HG03175 (cell line): ENCODE measurements at regions not wholly inside any gene's neighbourhood (a gene's known extent, or its start where the extent isn't known, plus 50 kb on each side); places are given as distances from the start of the nearest gene placed in this dataset.
A peak's percentile ranks its signal among the peaks of the same experiment; 100 is the strongest.

Experiments used
- ATAC-seq: cut with Tn5 transposase; IDR thresholded peaks from one replicate; pipeline ENCODE4 v1.9.1; 2021; ENCODE audit warnings: mild to moderate bottlenecking, moderate library complexity; ENCODE audit not compliant: unreplicated experiment

- no peak for ATAC-seq
These were observed 1088.5 kb upstream of the CDH6 start for GRCh38 chr5:30104872-30105596.

- no peak for ATAC-seq
These were observed 1089.9 kb upstream of the CDH6 start for GRCh38 chr5:30103452-30104202.

GRCh38 chr5:30103052-30103451, 1090.4 kb upstream of the CDH6 start:
- ATAC-seq: no peak

- ATAC-seq: no peak
These were observed 1091.3 kb upstream of the CDH6 start for GRCh38 chr5:30102185-30102584.

GRCh38 chr5:30100929-30101328, 1092.6 kb upstream of the CDH6 start:
- ATAC-seq: no peak

GRCh38 chr5:30100148-30100713, 1093.3 kb upstream of the CDH6 start:
- no peak for ATAC-seq

- ATAC-seq: no peak
These were observed 1093.9 kb upstream of the CDH6 start for GRCh38 chr5:30099634-30100033.

- ATAC-seq: no peak
These were observed 1094.5 kb upstream of the CDH6 start for GRCh38 chr5:30098940-30099339.

GRCh38 chr5:30092548-30092947, 1100.9 kb upstream of the CDH6 start:
- ATAC-seq: no peak

GRCh38 chr5:30069441-30070263, 1123.8 kb upstream of the CDH6 start:
- ATAC-seq: no peak

GRCh38 chr5:30063503-30063902, 1130.0 kb upstream of the CDH6 start:
- no peak for ATAC-seq

GRCh38 chr5:30051976-30052375, 1141.5 kb upstream of the CDH6 start:
- ATAC-seq: no peak

- ATAC-seq: no peak
These were observed 1143.2 kb upstream of the CDH6 start for GRCh38 chr5:30050056-30050815.

- no peak for ATAC-seq
These were observed 1150.8 kb upstream of the CDH6 start for GRCh38 chr5:30042677-30043076.

GRCh38 chr5:30041831-30042385, 1151.6 kb upstream of the CDH6 start:
- no peak for ATAC-seq

- ATAC-seq: no peak
These were observed 1152.2 kb upstream of the CDH6 start for GRCh38 chr5:30041291-30041690.

GRCh38 chr5:30040488-30041118, 1152.9 kb upstream of the CDH6 start:
- ATAC-seq: peak; percentile 60

GRCh38 chr5:30039379-30039778, 1154.1 kb upstream of the CDH6 start:
- no peak for ATAC-seq

- no peak for ATAC-seq
These were observed 1158.6 kb upstream of the CDH6 start for GRCh38 chr5:30034870-30035269.

- ATAC-seq: no peak
These were observed 1163.4 kb upstream of the CDH6 start for GRCh38 chr5:30030101-30030500.
